GM12878 (cell line): ENCODE measurements at regions not wholly inside any gene's neighbourhood (a gene's known extent, or its start where the extent isn't known, plus 50 kb on each side); places are given as distances from the start of the nearest gene placed in this dataset.

Experiments used
- ATAC-seq: fragments of 200-7000 bp; cut with Tn5 transposase; 3 replicates; pipeline ENCODE4 v1.9.1; 2020; ENCODE audit warnings: mild to moderate bottlenecking, moderate library complexity
- BruUV-seq: library from RNA; stranded (reverse); fragments of 400-500 nt; replicated peaks from 2 replicates; lab custom pipeline; 2021; lab: Mats Ljungman, UMichigan
- CTCF ChIA-PET: fragments of 300-600 bp; sonication (Branson Sonifier 250); formaldehyde crosslinking; extraction: SDS; loops from one replicate; lab custom pipeline; 2021; ENCODE audit warnings: inconsistent platforms; lab: Yijun Ruan, JAX
- POLR2A ChIA-PET: fragments of 350-600 bp; formaldehyde crosslinking; extraction: SDS; loops from one replicate; lab custom pipeline; 2021; ENCODE audit warnings: inconsistent platforms; lab: Charles Lee
- RAD21 ChIA-PET: fragments of 300-600 bp; sonication (Branson Sonifier 250); formaldehyde crosslinking; loops from one replicate; lab custom pipeline; 2023; ENCODE audit warnings: antibody characterized with exemption; ENCODE audit not compliant: unreplicated experiment; lab: Charles Lee
- SMC1A ChIA-PET: fragments of 300-600 bp; sonication (Branson Sonifier 250); formaldehyde crosslinking; loops from one replicate; lab custom pipeline; 2023; ENCODE audit not compliant: unreplicated experiment, uncharacterized antibody; lab: Charles Lee
- DNase-seq: peaks from one replicate; pipeline ENCODE4 v3.0.0-alpha.2; 2011; ENCODE audit warnings: low read depth, low spot score
- FAIRE-seq: peaks from 3 replicates; lab custom pipeline; 2011; peaks lifted over from hg19 to GRCh38; lab: Jason Lieb, UNC
- H2AFZ ChIP-seq: 2 replicates; pipeline ENCODE4 v1.6.0; 2011; ENCODE audit warnings: low read depth, low read length, control low read depth; ENCODE audit not compliant: control insufficient read depth
- H3K27ac ChIP-seq: 2 replicates; pipeline ENCODE4 v1.5.1; 2011; ENCODE audit warnings: control low read depth; ENCODE audit not compliant: control insufficient read depth, insufficient read depth
- H3K27me3 ChIP-seq, 2 experiments: replicated peaks in 1 of 2; 2 replicates each; pipeline versions ENCODE4 v1.6.0 to v1.6.1; 2011; ENCODE audit warnings: low read length in 1 of 2; ENCODE audit not compliant: control insufficient read depth in 2 of 2, insufficient read depth in 2 of 2
- H3K36me3 ChIP-seq, 2 experiments: 2 replicates each; pipeline ENCODE4 v1.5.1; 2011; ENCODE audit warnings: low read length in 1 of 2; ENCODE audit not compliant: control insufficient read depth in 2 of 2, insufficient read depth in 2 of 2
- H3K4me1 ChIP-seq: 2 replicates; pipeline ENCODE4 v1.6.1; 2011; ENCODE audit warnings: mild to moderate bottlenecking, low read length, moderate library complexity, mixed read lengths; ENCODE audit not compliant: control insufficient read depth, insufficient read depth
- H3K4me2 ChIP-seq: 2 replicates; pipeline ENCODE4 v1.6.0; 2011; ENCODE audit warnings: control low read depth; ENCODE audit not compliant: control insufficient read depth, insufficient read depth
- H3K4me3 ChIP-seq: fragments of 200-600 bp; sonication (generic); 2 replicates; pipeline ENCODE4 v1.5.1; 2016
- H3K79me2 ChIP-seq: 2 replicates; pipeline ENCODE4 v1.6.0; 2011; ENCODE audit warnings: low read length; ENCODE audit not compliant: control insufficient read depth, insufficient read depth
- H3K9ac ChIP-seq: 2 replicates; pipeline ENCODE4 v1.8.0; 2011; ENCODE audit warnings: low read length, control low read depth, mixed read lengths; ENCODE audit not compliant: control insufficient read depth, insufficient read depth
- H3K9me3 ChIP-seq: replicated peaks from 3 replicates; pipeline ENCODE4 v1.5.1; 2011; ENCODE audit warnings: mild to moderate bottlenecking, low read length; ENCODE audit not compliant: control insufficient read depth, insufficient read depth
- H4K20me1 ChIP-seq: 2 replicates; pipeline ENCODE4 v1.6.0; 2011; ENCODE audit not compliant: control insufficient read depth, insufficient read depth
- EP300 ChIP-seq, 2 experiments: fragments of 150-350 bp in 1 of 2; IDR thresholded peaks; 2 replicates each; pipeline ENCODE4 v1.6.1; 2011 to 2012; ENCODE audit warnings: low read depth in 2 of 2, low read length in 2 of 2, borderline replicate concordance in 1 of 2, improper control_type of control experiment in 1 of 2, inconsistent platforms in 1 of 2; ENCODE audit not compliant: control insufficient read depth in 1 of 2
- ETV6 ChIP-seq, 2 experiments: fragments of 450-650 bp in 1 of 2; IDR thresholded peaks in 1 of 2; conservative IDR thresholded peaks in 1 of 2; 2 replicates each; pipeline ENCODE4 v1.6.1; 2014; ENCODE audit warnings: antibody characterized with exemption in 1 of 2, borderline replicate concordance in 1 of 2, low read depth in 1 of 2, mild to moderate bottlenecking in 1 of 2, moderate library complexity in 1 of 2
- HDAC2 ChIP-seq: fragments of 200-600 bp; sonication (generic); IDR thresholded peaks from 2 replicates; pipeline ENCODE4 v1.6.1; 2017
- KAT2A ChIP-seq: conservative IDR thresholded peaks from 2 replicates; pipeline ENCODE4 v1.6.1; 2011; ENCODE audit warnings: low read depth, low read length; ENCODE audit not compliant: control insufficient read depth
- KLF5 ChIP-seq: fragments of 450-650 bp; IDR thresholded peaks from 2 replicates; pipeline ENCODE4 v1.6.1; 2014; ENCODE audit warnings: mild to moderate bottlenecking; ENCODE audit not compliant: partially characterized antibody
- NR2C1 ChIP-seq: fragments of 450-650 bp; IDR thresholded peaks from 2 replicates; pipeline ENCODE4 v1.6.1; 2017; ENCODE audit warnings: antibody characterized with exemption, mild to moderate bottlenecking, moderate library complexity
- NR2F1 ChIP-seq: fragments of 450-650 bp; conservative IDR thresholded peaks from 2 replicates; pipeline ENCODE4 v1.6.1; 2017; ENCODE audit warnings: mild to moderate bottlenecking
- PML ChIP-seq: IDR thresholded peaks from 2 replicates; pipeline ENCODE4 v1.6.1; 2012; ENCODE audit warnings: low read length, inconsistent platforms
- POLR2A ChIP-seq: IDR thresholded peaks from 2 replicates; pipeline ENCODE4 v1.6.1; 2011; ENCODE audit warnings: low read depth, mild to moderate bottlenecking, low read length
- POLR2AphosphoS5 ChIP-seq: IDR thresholded peaks from 2 replicates; pipeline ENCODE4 v1.6.1; 2011; ENCODE audit warnings: mild to moderate bottlenecking, low read length, inconsistent platforms
- RBBP5 ChIP-seq: fragments of 200-600 bp; sonication (generic); conservative IDR thresholded peaks from 2 replicates; pipeline ENCODE4 v1.6.1; 2016
- YBX1 ChIP-seq: fragments of 450-650 bp; IDR thresholded peaks from 2 replicates; pipeline ENCODE4 v1.6.1; 2016; ENCODE audit warnings: antibody characterized with exemption
- YY1 ChIP-seq: IDR thresholded peaks from 2 replicates; pipeline ENCODE4 v1.6.1; 2011; ENCODE audit warnings: low read depth, mild to moderate bottlenecking, low read length
- ZNF384 ChIP-seq: IDR thresholded peaks from 2 replicates; pipeline ENCODE4 v1.6.1; 2012; ENCODE audit warnings: low read depth, mild to moderate bottlenecking, low read length, improper control_type of control experiment, borderline replicate concordance
- WGBS: methylation state at CpG from one replicate; pipeline ENCODE4 v1.1.6; 2016; ENCODE audit warnings: low lambda C conversion rate; ENCODE audit not compliant: insufficient replicate concordance, insufficient coverage; ENCODE audit errors: missing lambda C conversion rate; 5-methylcytosine and 5-hydroxymethylcytosine counted together
- in situ Hi-C: fragments of 300-500 bp; cut with MboI; formaldehyde crosslinking; loops from 9 replicates; pipeline ENCODE4 v1.14.3; 2018; ENCODE audit warnings: mixed read lengths
- intact Hi-C: fragments of 100-400 bp; cut with micrococcal nuclease; formaldehyde crosslinking; loops from one replicate; pipeline ENCODE4 v1.14.2; 2022; ENCODE audit not compliant: unreplicated experiment
- TF ChIP-seq, protein P1 (sequence below), 3 experiments: IDR thresholded peaks in 2 of 3; conservative IDR thresholded peaks in 1 of 3; 2 replicates each; pipeline ENCODE4 v1.5.1; 2011; ENCODE audit warnings: low read depth in 3 of 3, low read length in 3 of 3, mild to moderate bottlenecking in 3 of 3, control low read depth in 2 of 3, moderate library complexity in 2 of 3, inconsistent platforms in 1 of 3, mixed read lengths in 1 of 3; ENCODE audit not compliant: control insufficient read depth in 2 of 3, insufficient read depth in 1 of 3; ENCODE audit errors: extremely low read depth in 1 of 3
- TF ChIP-seq, protein P2 (sequence below): IDR thresholded peaks from 2 replicates; pipeline ENCODE4 v1.6.1; 2011; ENCODE audit warnings: low read depth, mild to moderate bottlenecking, low read length, moderate library complexity, borderline replicate concordance; ENCODE audit errors: extremely low read depth
- TF ChIP-seq, protein P3 (sequence below): IDR thresholded peaks from 2 replicates; pipeline ENCODE4 v1.6.1; 2012; ENCODE audit warnings: improper control_type of control experiment, low read depth, low read length; ENCODE audit not compliant: insufficient replicate concordance

DNA sequence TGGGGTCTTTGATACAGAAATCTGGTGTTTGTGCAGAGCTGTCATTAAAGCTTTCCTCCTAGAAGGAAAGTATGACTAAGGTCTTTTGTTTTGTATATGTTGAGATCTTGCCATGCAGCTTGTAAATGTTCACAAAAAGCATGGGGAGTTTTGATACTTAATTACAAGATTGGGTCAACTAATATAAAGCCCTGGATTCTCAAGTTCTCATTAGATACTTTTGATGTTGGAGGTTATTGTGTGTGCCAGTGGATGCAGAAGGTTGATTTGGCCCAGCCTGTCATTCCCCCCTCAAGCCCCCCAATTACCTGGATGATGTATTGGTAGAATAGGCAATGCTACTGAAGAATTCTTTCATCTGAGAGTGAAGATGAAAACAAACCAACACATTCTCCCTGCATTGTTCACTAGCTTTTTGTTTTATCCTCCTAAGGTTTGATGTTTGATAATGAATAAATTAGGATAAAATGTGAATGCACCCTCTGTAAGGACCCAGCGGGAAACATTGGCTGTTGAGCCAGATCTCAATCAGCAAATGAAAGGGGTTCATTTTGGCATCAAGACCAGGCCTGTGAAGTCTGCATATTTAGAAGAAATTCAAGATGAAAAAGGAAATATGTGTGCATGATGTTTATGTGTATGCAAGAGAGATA, 61.9 kb upstream of the ADAMTS19 start:
- ChIA-PET SMC1A (interaction anchor here (1.3 kb wide), 1 partner anchor 9 kb away, joined by 3 read pairs; no protein-coding TSS in a partner anchor), RAD21 (no interaction called here), POLR2A (no interaction called here), CTCF (no interaction called here)
- Histone ChIP-seq H3K27me3 (no peaks in the 10 kb centered on the region), H3K79me2 (no peaks in the 10 kb centered on the region), H3K36me3 (no peaks in the 10 kb centered on the region), H4K20me1 (no peaks in the 10 kb centered on the region), H3K4me1 (no peaks in the 10 kb centered on the region), H3K9me3 (no peaks in the 10 kb centered on the region), H3K4me3 (no peak overlapping the region), H2AFZ (no peak overlapping the region), H3K9ac (no peak overlapping the region), H3K4me2 (no peak overlapping the region), H3K27ac (no peak overlapping the region)
- ATAC-seq (no peak), DNase-seq (no peak), FAIRE-seq (no peak)
- in situ Hi-C loops (no loop called here), intact Hi-C loops (no loop called here)
- 32% methylated on average over 1 of the region's 1 CpG for WGBS
- no TSS peak for BruUV-seq
- TF ChIP-seq ETV6 (conservative IDR thresholded peaks at IDR 0.05 in 1 of 2, IDR thresholded peaks at IDR 0.05 in 1 of 2; ENCODE audit: borderline replicate concordance in 1 of 2, low read depth in 1 of 2) (no peak), NR2C1 (no peak), EP300 (IDR thresholded peaks at IDR 0.05; ENCODE audit: borderline replicate concordance in 1 of 2, control insufficient read depth in 1 of 2, low read depth in 2 of 2, low read length in 2 of 2) (no peak), YY1 (no peak), RBBP5 (no peak), PML (no peak), HDAC2 (no peak), POLR2A (no peak), KLF5 (no peak), KAT2A (no peak), ZNF384 (no peak), YBX1 (no peak), NR2F1 (no peak), POLR2AphosphoS5 (no peak)
- TF ChIP-seq, protein P1, sequence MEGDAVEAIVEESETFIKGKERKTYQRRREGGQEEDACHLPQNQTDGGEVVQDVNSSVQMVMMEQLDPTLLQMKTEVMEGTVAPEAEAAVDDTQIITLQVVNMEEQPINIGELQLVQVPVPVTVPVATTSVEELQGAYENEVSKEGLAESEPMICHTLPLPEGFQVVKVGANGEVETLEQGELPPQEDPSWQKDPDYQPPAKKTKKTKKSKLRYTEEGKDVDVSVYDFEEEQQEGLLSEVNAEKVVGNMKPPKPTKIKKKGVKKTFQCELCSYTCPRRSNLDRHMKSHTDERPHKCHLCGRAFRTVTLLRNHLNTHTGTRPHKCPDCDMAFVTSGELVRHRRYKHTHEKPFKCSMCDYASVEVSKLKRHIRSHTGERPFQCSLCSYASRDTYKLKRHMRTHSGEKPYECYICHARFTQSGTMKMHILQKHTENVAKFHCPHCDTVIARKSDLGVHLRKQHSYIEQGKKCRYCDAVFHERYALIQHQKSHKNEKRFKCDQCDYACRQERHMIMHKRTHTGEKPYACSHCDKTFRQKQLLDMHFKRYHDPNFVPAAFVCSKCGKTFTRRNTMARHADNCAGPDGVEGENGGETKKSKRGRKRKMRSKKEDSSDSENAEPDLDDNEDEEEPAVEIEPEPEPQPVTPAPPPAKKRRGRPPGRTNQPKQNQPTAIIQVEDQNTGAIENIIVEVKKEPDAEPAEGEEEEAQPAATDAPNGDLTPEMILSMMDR (IDR thresholded peaks at IDR 0.05 in 2 of 3, conservative IDR thresholded peaks at IDR 0.05 in 1 of 3; ENCODE audit: control insufficient read depth in 2 of 3, extremely low read depth in 1 of 3, insufficient read depth in 1 of 3, low read depth in 3 of 3, low read length in 3 of 3), result no peak
- TF ChIP-seq, protein P2, sequence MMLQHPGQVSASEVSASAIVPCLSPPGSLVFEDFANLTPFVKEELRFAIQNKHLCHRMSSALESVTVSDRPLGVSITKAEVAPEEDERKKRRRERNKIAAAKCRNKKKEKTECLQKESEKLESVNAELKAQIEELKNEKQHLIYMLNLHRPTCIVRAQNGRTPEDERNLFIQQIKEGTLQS, result no peak
- TF ChIP-seq, protein P3, sequence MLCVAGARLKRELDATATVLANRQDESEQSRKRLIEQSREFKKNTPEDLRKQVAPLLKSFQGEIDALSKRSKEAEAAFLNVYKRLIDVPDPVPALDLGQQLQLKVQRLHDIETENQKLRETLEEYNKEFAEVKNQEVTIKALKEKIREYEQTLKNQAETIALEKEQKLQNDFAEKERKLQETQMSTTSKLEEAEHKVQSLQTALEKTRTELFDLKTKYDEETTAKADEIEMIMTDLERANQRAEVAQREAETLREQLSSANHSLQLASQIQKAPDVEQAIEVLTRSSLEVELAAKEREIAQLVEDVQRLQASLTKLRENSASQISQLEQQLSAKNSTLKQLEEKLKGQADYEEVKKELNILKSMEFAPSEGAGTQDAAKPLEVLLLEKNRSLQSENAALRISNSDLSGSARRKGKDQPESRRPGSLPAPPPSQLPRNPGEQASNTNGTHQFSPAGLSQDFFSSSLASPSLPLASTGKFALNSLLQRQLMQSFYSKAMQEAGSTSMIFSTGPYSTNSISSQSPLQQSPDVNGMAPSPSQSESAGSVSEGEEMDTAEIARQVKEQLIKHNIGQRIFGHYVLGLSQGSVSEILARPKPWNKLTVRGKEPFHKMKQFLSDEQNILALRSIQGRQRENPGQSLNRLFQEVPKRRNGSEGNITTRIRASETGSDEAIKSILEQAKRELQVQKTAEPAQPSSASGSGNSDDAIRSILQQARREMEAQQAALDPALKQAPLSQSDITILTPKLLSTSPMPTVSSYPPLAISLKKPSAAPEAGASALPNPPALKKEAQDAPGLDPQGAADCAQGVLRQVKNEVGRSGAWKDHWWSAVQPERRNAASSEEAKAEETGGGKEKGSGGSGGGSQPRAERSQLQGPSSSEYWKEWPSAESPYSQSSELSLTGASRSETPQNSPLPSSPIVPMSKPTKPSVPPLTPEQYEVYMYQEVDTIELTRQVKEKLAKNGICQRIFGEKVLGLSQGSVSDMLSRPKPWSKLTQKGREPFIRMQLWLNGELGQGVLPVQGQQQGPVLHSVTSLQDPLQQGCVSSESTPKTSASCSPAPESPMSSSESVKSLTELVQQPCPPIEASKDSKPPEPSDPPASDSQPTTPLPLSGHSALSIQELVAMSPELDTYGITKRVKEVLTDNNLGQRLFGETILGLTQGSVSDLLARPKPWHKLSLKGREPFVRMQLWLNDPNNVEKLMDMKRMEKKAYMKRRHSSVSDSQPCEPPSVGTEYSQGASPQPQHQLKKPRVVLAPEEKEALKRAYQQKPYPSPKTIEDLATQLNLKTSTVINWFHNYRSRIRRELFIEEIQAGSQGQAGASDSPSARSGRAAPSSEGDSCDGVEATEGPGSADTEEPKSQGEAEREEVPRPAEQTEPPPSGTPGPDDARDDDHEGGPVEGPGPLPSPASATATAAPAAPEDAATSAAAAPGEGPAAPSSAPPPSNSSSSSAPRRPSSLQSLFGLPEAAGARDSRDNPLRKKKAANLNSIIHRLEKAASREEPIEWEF, result no peak
